GM23338 (cell line): ENCODE measurements at regions not wholly inside any gene's neighbourhood (a gene's known extent, or its start where the extent isn't known, plus 50 kb on each side); places are given as distances from the start of the nearest gene placed in this dataset.

Source experiments
- ATAC-seq: fragments of 200-7000 bp; cut with Tn5 transposase; 3 replicates; pipeline ENCODE4 v1.9.1; 2020
- DNase-seq: peaks from one replicate; pipeline ENCODE4 v3.0.0-alpha.2; 2015; ENCODE audit warnings: low spot score
- H2AFZ ChIP-seq: fragments of 200-600 bp; sonication (generic); 2 replicates; pipeline ENCODE4 v1.8.0; 2016; ENCODE audit warnings: antibody characterized with exemption, mild to moderate bottlenecking, moderate library complexity
- H3F3A ChIP-seq: fragments of 200-600 bp; sonication (generic); replicated peaks from 2 replicates; pipeline ENCODE4 v1.8.0; 2017; ENCODE audit warnings: antibody characterized with exemption, mixed run types, low read depth
- H3K27ac ChIP-seq: fragments of 200-600 bp; sonication (generic); 2 replicates; pipeline ENCODE4 v1.6.1; 2016; ENCODE audit warnings: low read depth
- H3K27me3 ChIP-seq: fragments of 200-600 bp; sonication (generic); 2 replicates; pipeline ENCODE4 v1.8.0; 2016; ENCODE audit warnings: mild to moderate bottlenecking, mixed run types, moderate library complexity; ENCODE audit not compliant: insufficient read depth
- H3K36me3 ChIP-seq: fragments of 200-600 bp; sonication (generic); 2 replicates; pipeline ENCODE4 v1.8.0; 2016; ENCODE audit warnings: mild to moderate bottlenecking; ENCODE audit not compliant: insufficient read depth
- H3K4me1 ChIP-seq: fragments of 200-600 bp; sonication (generic); 2 replicates; pipeline ENCODE4 v1.8.0; 2016; ENCODE audit warnings: mild to moderate bottlenecking, moderate library complexity; ENCODE audit not compliant: insufficient read depth
- H3K4me2 ChIP-seq: fragments of 200-600 bp; sonication (generic); 2 replicates; pipeline ENCODE4 v1.7.1; 2017; ENCODE audit warnings: mixed run types
- H3K4me3 ChIP-seq: fragments of 200-600 bp; sonication (generic); 2 replicates; pipeline ENCODE4 v1.6.1; 2016; ENCODE audit warnings: mixed run types
- H3K79me2 ChIP-seq: fragments of 200-600 bp; sonication (generic); replicated peaks from 2 replicates; pipeline ENCODE4 v1.8.0; 2017; ENCODE audit warnings: mild to moderate bottlenecking; ENCODE audit not compliant: insufficient read depth
- H3K9me2 ChIP-seq: fragments of 200-600 bp; sonication (generic); 2 replicates; pipeline ENCODE4 v1.8.0; 2017; ENCODE audit not compliant: insufficient read depth
- H4K20me1 ChIP-seq: fragments of 200-600 bp; sonication (generic); replicated peaks from 2 replicates; pipeline ENCODE4 v1.8.0; 2017; ENCODE audit warnings: mild to moderate bottlenecking; ENCODE audit not compliant: insufficient read depth
- H3K27ac Mint-ChIP-seq: 2 replicates; pipeline ENCODE4 v1.8.0; 2020; ENCODE audit warnings: inconsistent platforms, mild to moderate bottlenecking, moderate library complexity, mixed read lengths
- H3K27me3 Mint-ChIP-seq: 3 replicates; pipeline ENCODE4 v1.8.0; 2022; ENCODE audit warnings: low read depth, mild to moderate bottlenecking, moderate library complexity, mixed read lengths, inconsistent platforms; ENCODE audit not compliant: insufficient read depth, poor library complexity
- H3K36me3 Mint-ChIP-seq: 3 replicates; pipeline ENCODE4 v1.8.0; 2021; ENCODE audit warnings: low read depth, mild to moderate bottlenecking, inconsistent platforms, moderate library complexity, mixed read lengths
- H3K4me1 Mint-ChIP-seq: 3 replicates; pipeline ENCODE4 v1.8.0; 2020; ENCODE audit warnings: mild to moderate bottlenecking, inconsistent platforms, mixed read lengths
- H3K4me3 Mint-ChIP-seq: 3 replicates; pipeline ENCODE4 v1.8.0; 2021; ENCODE audit warnings: moderate library complexity, mild to moderate bottlenecking, inconsistent platforms, mixed read lengths
- H3K9me3 Mint-ChIP-seq: 3 replicates; pipeline ENCODE4 v1.8.0; 2020; ENCODE audit warnings: moderate library complexity, mild to moderate bottlenecking, inconsistent platforms, mixed read lengths
- CREB1 ChIP-seq: fragments of 250-450 bp; sonication (Bioruptor Pico); IDR thresholded peaks from 2 replicates; pipeline ENCODE4 v1.5.0; 2020; ENCODE audit warnings: low read depth, mild to moderate bottlenecking, moderate library complexity
- CTCF ChIP-seq, 2 experiments: fragments of 200-600 bp in 1 of 2; sonication (generic) in 1 of 2; conservative IDR thresholded peaks; 2 replicates each; pipeline versions ENCODE4 v1.5.1 to v1.6.1; 2016 to 2017; ENCODE audit warnings: antibody characterized with exemption in 2 of 2, low read depth in 2 of 2, mild to moderate bottlenecking in 2 of 2, moderate library complexity in 1 of 2
- ETS1 ChIP-seq: IDR thresholded peaks from 2 replicates; pipeline ENCODE4 v1.6.1; 2016; ENCODE audit warnings: antibody characterized with exemption
- EZH2 ChIP-seq: fragments of 200-600 bp; sonication (generic); IDR thresholded peaks from one replicate; pipeline ENCODE4 v1.8.0; 2017; ENCODE audit warnings: antibody characterized with exemption, mild to moderate bottlenecking, low read depth; ENCODE audit not compliant: unreplicated experiment
- EZH2phosphoT487 ChIP-seq: fragments of 200-600 bp; sonication (generic); IDR thresholded peaks from one replicate; pipeline ENCODE4 v1.8.1; 2018; ENCODE audit warnings: antibody characterized with exemption; ENCODE audit not compliant: unreplicated experiment
- JUNB ChIP-seq: IDR thresholded peaks from one replicate; pipeline ENCODE4 v1.6.1; 2016; ENCODE audit warnings: antibody characterized with exemption; ENCODE audit not compliant: unreplicated experiment
- NANOG ChIP-seq: IDR thresholded peaks from 2 replicates; pipeline ENCODE4 v1.6.1; 2016; ENCODE audit warnings: antibody characterized with exemption, borderline replicate concordance
- POLR2AphosphoS5 ChIP-seq: IDR thresholded peaks from 2 replicates; pipeline ENCODE4 v1.6.1; 2016; ENCODE audit warnings: antibody characterized with exemption, low read depth
- REST ChIP-seq: IDR thresholded peaks from one replicate; pipeline ENCODE4 v1.6.1; 2018; ENCODE audit warnings: antibody characterized with exemption; ENCODE audit not compliant: unreplicated experiment
- STAT1 ChIP-seq: IDR thresholded peaks from one replicate; pipeline ENCODE4 v1.6.1; 2016; ENCODE audit warnings: antibody characterized with exemption; ENCODE audit not compliant: unreplicated experiment
- ZNF114 ChIP-seq: fragments of 250-450 bp; sonication (Bioruptor Pico); IDR thresholded peaks from 2 replicates; pipeline ENCODE4 v1.5.0; 2020; ENCODE audit warnings: mild to moderate bottlenecking, moderate library complexity
- ZNF331 ChIP-seq: fragments of 250-450 bp; sonication (Bioruptor Pico); IDR thresholded peaks from 2 replicates; pipeline ENCODE4 v1.5.0; 2020; ENCODE audit warnings: low read depth, mild to moderate bottlenecking, moderate library complexity
- ZNF462 ChIP-seq: fragments of 250-450 bp; sonication (Bioruptor Pico); IDR thresholded peaks from 2 replicates; pipeline ENCODE4 v1.5.0; 2020; ENCODE audit warnings: mild to moderate bottlenecking, moderate library complexity

- peaks cover 11% of the 10 kb centered on the region for H3K27me3 Mint-ChIP-seq
- Histone ChIP-seq H3K36me3 (no peaks in the 10 kb centered on the region), H3K4me3 (no peak overlapping the region), H3K27me3 (no peaks in the 10 kb centered on the region), H3K9me2 (0 out of 2 replicates have a peak, but pooled peaks cover 2% of the 10 kb centered on the region), H3K4me2 (no peak overlapping the region), H4K20me1 (no peaks in the 10 kb centered on the region), H3K27ac (no peak overlapping the region), H3F3A (no peaks in the 10 kb centered on the region), H2AFZ (no peak overlapping the region), H3K4me1 (no peaks in the 10 kb centered on the region), H3K79me2 (no peaks in the 10 kb centered on the region)
- no peak overlapping the region for H3K4me3 Mint-ChIP-seq
- DNase-seq (no peak), ATAC-seq (no peak)
- H3K9me3 Mint-ChIP-seq: no peaks in the 10 kb centered on the region; the same call in 2 of the 3 replicates
- TF ChIP-seq EZH2phosphoT487: no peak
- TF ChIP-seq ZNF331 (CRISPR knock-in tag): no peak
- no peak for TF ChIP-seq STAT1
- TF ChIP-seq ZNF462 (CRISPR knock-in tag): no peak
- TF ChIP-seq EZH2: no peak
- TF ChIP-seq POLR2AphosphoS5: no peak
- TF ChIP-seq CTCF (conservative IDR thresholded peaks at IDR 0.05; ENCODE audit: low read depth in 2 of 2): no peak
- TF ChIP-seq CREB1 (CRISPR knock-in tag): no peak
- no peak for TF ChIP-seq ZNF114
- TF ChIP-seq NANOG: no peak
- no peak for TF ChIP-seq JUNB
- TF ChIP-seq REST: no peak
- TF ChIP-seq ETS1: no peak
- H3K27ac Mint-ChIP-seq: no peak overlapping the region; the same call in 1 of the 2 replicates
- peaks cover 10% of the 10 kb centered on the region; the same call in 2 of the 3 replicates for H3K4me1 Mint-ChIP-seq
- no peaks in the 10 kb centered on the region for H3K36me3 Mint-ChIP-seq
Observed at GRCh38 chr1:24992124-24992760, 62.2 kb upstream of the RUNX3 start.
